K562 (cell line): ENCODE measurements at regions not wholly inside any gene's neighbourhood (a gene's known extent, or its start where the extent isn't known, plus 50 kb on each side); places are given as distances from the start of the nearest gene placed in this dataset.

Experiments used
- CBX2 ChIP-seq: fragments of 200-600 bp; sonication (generic); IDR thresholded peaks from one replicate; pipeline ENCODE4 v1.6.1; 2012; ENCODE audit warnings: mild to moderate bottlenecking, low read length, inconsistent platforms; ENCODE audit not compliant: insufficient read depth, poor library complexity, severe bottlenecking
- CREB3 ChIP-seq: fragments of 450-650 bp; conservative IDR thresholded peaks from 2 replicates; pipeline ENCODE4 v1.6.1; 2016; ENCODE audit warnings: missing genetic modification characterization, low read depth, mild to moderate bottlenecking, missing compliant biosample characterization, moderate library complexity
- CTCF ChIP-seq, 3 experiments: IDR thresholded peaks in 2 of 3; conservative IDR thresholded peaks in 1 of 3; 2 replicates each; pipeline ENCODE4 v1.5.1; 2011 to 2012; ENCODE audit warnings: low read length in 3 of 3, mild to moderate bottlenecking in 3 of 3, control low read depth in 2 of 3, improper control_type of control experiment in 1 of 3, inconsistent platforms in 1 of 3, low read depth in 1 of 3, mixed read lengths in 1 of 3, moderate library complexity in 1 of 3; ENCODE audit not compliant: insufficient read depth in 2 of 3
- ETV1 ChIP-seq: fragments of 450-650 bp; conservative IDR thresholded peaks from 2 replicates; pipeline ENCODE4 v1.6.1; 2016; ENCODE audit warnings: missing genetic modification characterization, control low read depth, low read depth, missing compliant biosample characterization
- FOXK1 ChIP-seq: sonication (generic); formaldehyde crosslinking; IDR thresholded peaks from 2 replicates; pipeline ENCODE4 v1.8.0; 2022; ENCODE audit warnings: missing genetic modification reagents, mild to moderate bottlenecking, borderline replicate concordance
- HDAC6 ChIP-seq: IDR thresholded peaks from 2 replicates; pipeline ENCODE4 v1.6.1; 2012; ENCODE audit warnings: low read depth, mild to moderate bottlenecking, control low read depth, inconsistent platforms, low read length, moderate library complexity
- JUN ChIP-seq, 2 experiments: sonication (generic) in 1 of 2; formaldehyde crosslinking in 1 of 2; IDR thresholded peaks; 2 replicates each; pipeline versions ENCODE4 v1.6.1 to v1.8.0; 2012 to 2022; ENCODE audit warnings: borderline replicate concordance in 2 of 2, mild to moderate bottlenecking in 2 of 2, improper control_type of control experiment in 1 of 2, low read depth in 1 of 2, low read length in 1 of 2, missing genetic modification reagents in 1 of 2
- MEF2A ChIP-seq: IDR thresholded peaks from 2 replicates; pipeline ENCODE4 v1.6.1; 2011; ENCODE audit warnings: low read depth, mild to moderate bottlenecking, low read length, moderate library complexity; ENCODE audit not compliant: control insufficient read depth
- NFRKB ChIP-seq: fragments of 450-650 bp; IDR thresholded peaks from 2 replicates; pipeline ENCODE4 v1.6.1; 2016; ENCODE audit warnings: low read depth
- STAT5A ChIP-seq: IDR thresholded peaks from 2 replicates; pipeline ENCODE4 v1.6.1; 2012; ENCODE audit warnings: low read length, inconsistent platforms, borderline replicate concordance
- USF2 ChIP-seq: sonication (generic); formaldehyde crosslinking; IDR thresholded peaks from 2 replicates; pipeline ENCODE4 v1.5.0; 2020; ENCODE audit warnings: missing genetic modification reagents
- ZFX ChIP-seq: sonication (generic); formaldehyde crosslinking; IDR thresholded peaks from 2 replicates; pipeline ENCODE4 v1.8.0; 2022; ENCODE audit warnings: mild to moderate bottlenecking, missing genetic modification reagents, moderate library complexity
- TF ChIP-seq, protein P1 (sequence below): sonication (generic); formaldehyde crosslinking; IDR thresholded peaks from 2 replicates; pipeline ENCODE4 v1.9.0; 2022; ENCODE audit warnings: mild to moderate bottlenecking, missing genetic modification reagents

- no peak for TF ChIP-seq CREB3 (tag)
- no peak for TF ChIP-seq USF2
- no peak for TF ChIP-seq CTCF (IDR thresholded peaks at IDR 0.05 in 2 of 3, conservative IDR thresholded peaks at IDR 0.05 in 1 of 3; ENCODE audit: insufficient read depth in 2 of 3, low read depth in 1 of 3, low read length in 3 of 3)
- no peak for TF ChIP-seq FOXK1
- TF ChIP-seq MEF2A = no peak
- TF ChIP-seq CBX2 = no peak
- TF ChIP-seq STAT5A = no peak
- no peak for TF ChIP-seq NFRKB
- TF ChIP-seq ZFX = no peak
- TF ChIP-seq, protein P1, sequence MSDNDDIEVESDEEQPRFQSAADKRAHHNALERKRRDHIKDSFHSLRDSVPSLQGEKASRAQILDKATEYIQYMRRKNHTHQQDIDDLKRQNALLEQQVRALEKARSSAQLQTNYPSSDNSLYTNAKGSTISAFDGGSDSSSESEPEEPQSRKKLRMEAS (CRISPR knock-in tag) = no peak
- no peak for TF ChIP-seq ETV1 (tag)
- no peak for TF ChIP-seq JUN (IDR thresholded peaks at IDR 0.05; ENCODE audit: borderline replicate concordance, low read depth, low read length)
- no peak for TF ChIP-seq JUN (CRISPR knock-in tag; IDR thresholded peaks at IDR 0.05; ENCODE audit: borderline replicate concordance)
- TF ChIP-seq HDAC6 = no peak
These were observed 235.5 kb downstream of the SAMD5 start for GRCh38 chr6:147744012-147744411.
